ENCODE measurements at regions not wholly inside any gene's neighbourhood (a gene's known extent, or its start where the extent isn't known, plus 50 kb on each side); places are given as distances from the start of the nearest gene placed in this dataset.

DNA sequence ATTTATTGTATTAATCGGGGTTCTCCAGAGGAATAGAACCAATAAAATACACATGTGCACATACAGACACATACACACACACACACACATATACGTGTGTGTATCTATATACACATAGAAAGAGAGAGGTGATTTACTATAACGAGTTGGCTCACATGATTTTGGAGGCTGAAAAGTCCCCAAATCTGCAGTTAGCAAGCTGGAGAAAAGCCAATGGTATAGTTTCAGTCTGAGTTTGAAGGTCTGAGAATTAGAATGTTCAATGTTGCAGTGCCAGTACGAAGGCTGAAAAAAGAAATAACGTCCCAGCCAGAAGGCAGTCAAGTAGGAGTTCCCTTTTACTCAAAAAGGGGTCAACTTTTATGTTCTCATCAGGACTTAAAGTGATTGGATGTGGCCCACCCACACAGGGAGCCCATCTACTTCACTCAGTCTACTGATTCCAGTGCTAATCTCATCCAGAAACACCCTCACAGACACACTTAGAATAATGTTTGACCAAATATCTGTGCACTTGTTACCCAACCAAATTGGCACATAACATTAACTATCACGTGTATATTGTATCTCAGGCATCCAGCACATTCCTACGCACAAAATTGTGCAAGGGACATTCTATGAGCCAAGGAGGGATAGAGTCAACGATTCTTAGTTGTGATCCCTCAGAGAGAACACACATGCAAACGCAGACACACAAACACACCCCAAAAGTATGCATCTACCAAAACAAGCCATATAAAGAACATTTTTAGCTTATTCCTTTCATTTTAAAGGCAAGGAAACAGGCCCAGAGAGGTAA lies 195.5 kb upstream of the DUSP10 start:
- TF ChIP-seq TCF12 (IDR thresholded peaks at IDR 0.05) (no peak), YY1 (IDR thresholded peaks at IDR 0.05; ENCODE audit: low read depth) (no peak), CTCF (IDR thresholded peaks at IDR 0.05) (no peak), SIN3A (IDR thresholded peaks at IDR 0.05; ENCODE audit: borderline replicate concordance, low read depth, low read length) (no peak), POLR2AphosphoS5 (IDR thresholded peaks at IDR 0.05; ENCODE audit: low read depth, low read length) (no peak)
